HEK293 (cell line): ENCODE measurements at regions not wholly inside any gene's neighbourhood (a gene's known extent, or its start where the extent isn't known, plus 50 kb on each side); places are given as distances from the start of the nearest gene placed in this dataset.
"Not testable (repeated sequence)": the region's sequence is repeated elsewhere in the genome, so short reads cannot be mapped to it uniquely, and the experiment has no call there.

ENCODE experiments used
- CTCF ChIA-PET: fragments of 350-600 bp; formaldehyde crosslinking; extraction: SDS; loops from one replicate; lab custom pipeline; 2021; ENCODE audit warnings: antibody characterized with exemption; lab: Yijun Ruan, JAX
- POLR2A ChIA-PET: fragments of 300-600 bp; formaldehyde crosslinking; extraction: SDS; loops from one replicate; lab custom pipeline; 2020; ENCODE audit warnings: antibody characterized with exemption, inconsistent platforms; lab: Yijun Ruan, JAX
- H3K27ac ChIP-seq: fragments of 200-500 bp; sonication (Bioruptor generic); 2 replicates; pipeline ENCODE4 v1.5.1; 2014; ENCODE audit warnings: low read depth, low read length, control low read depth, inconsistent platforms; ENCODE audit errors: extremely low read depth
- H3K36me3 ChIP-seq, 2 experiments: fragments of 200-500 bp in 1 of 2; sonication (Bioruptor generic) in 1 of 2; 1 replicate in 1 of 2; 2 replicates in 1 of 2; pipeline ENCODE4 v1.5.1; 2014 to 2017; ENCODE audit warnings: inconsistent platforms in 2 of 2, low read length in 2 of 2; ENCODE audit not compliant: control insufficient read depth in 2 of 2, insufficient read depth in 1 of 2
- H3K4me1 ChIP-seq: fragments of 200-500 bp; sonication (Bioruptor generic); 2 replicates; pipeline ENCODE4 v1.5.1; 2014; ENCODE audit warnings: mild to moderate bottlenecking, low read length, inconsistent platforms; ENCODE audit not compliant: control insufficient read depth, insufficient read depth
- H3K4me3 ChIP-seq: 2 replicates; pipeline ENCODE4 v1.5.1; 2011; ENCODE audit warnings: low read depth, mild to moderate bottlenecking, control low read depth, low read length, moderate library complexity
- H3K9me3 ChIP-seq: fragments of 200-500 bp; sonication (Bioruptor generic); 2 replicates; pipeline ENCODE4 v1.5.1; 2014; ENCODE audit warnings: low read depth, low read length, inconsistent platforms; ENCODE audit not compliant: control insufficient read depth, insufficient read depth
- GLI2 ChIP-seq: fragments of 450-650 bp; formaldehyde crosslinking; IDR thresholded peaks from 2 replicates; pipeline ENCODE4; 2017; ENCODE audit warnings: missing biosample characterization, missing genetic modification characterization, low read depth, borderline replicate concordance
- IKZF3 ChIP-seq: fragments of 450-650 bp; IDR thresholded peaks from 2 replicates; pipeline ENCODE4 v1.5.0; 2018; ENCODE audit warnings: missing biosample characterization, mild to moderate bottlenecking, missing genetic modification characterization, moderate library complexity
- OSR2 ChIP-seq: fragments of 450-650 bp; formaldehyde crosslinking; IDR thresholded peaks from 2 replicates; pipeline ENCODE4 v1.5.1; 2016; ENCODE audit warnings: missing biosample characterization, missing genetic modification characterization
- SALL2 ChIP-seq: fragments of 450-650 bp; formaldehyde crosslinking; IDR thresholded peaks from 2 replicates; pipeline ENCODE4 v1.5.0; 2017; ENCODE audit warnings: missing biosample characterization, mild to moderate bottlenecking, missing genetic modification characterization, borderline replicate concordance
- ZBTB11 ChIP-seq: fragments of 450-650 bp; formaldehyde crosslinking; conservative IDR thresholded peaks from 2 replicates; pipeline ENCODE4 v1.5.1; 2016; ENCODE audit warnings: low read depth, missing biosample characterization, missing genetic modification characterization
- ZFP3 ChIP-seq: fragments of 450-650 bp; formaldehyde crosslinking; IDR thresholded peaks from 2 replicates; pipeline ENCODE4 v1.5.1; 2016; ENCODE audit warnings: low read depth, missing biosample characterization, missing genetic modification characterization
- ZNF169 ChIP-seq: fragments of 450-650 bp; formaldehyde crosslinking; IDR thresholded peaks from 2 replicates; pipeline ENCODE4 v1.5.1; 2016; ENCODE audit warnings: missing biosample characterization, missing genetic modification characterization
- ZNF184 ChIP-seq: fragments of 450-650 bp; IDR thresholded peaks from 2 replicates; pipeline ENCODE4 v1.5.1; 2018; ENCODE audit warnings: missing biosample characterization, mild to moderate bottlenecking, missing genetic modification characterization
- ZNF211 ChIP-seq: fragments of 450-650 bp; formaldehyde crosslinking; IDR thresholded peaks from 2 replicates; pipeline ENCODE4 v1.5.1; 2016; ENCODE audit warnings: low read depth, missing biosample characterization, missing genetic modification characterization
- ZNF416 ChIP-seq: fragments of 450-650 bp; formaldehyde crosslinking; IDR thresholded peaks from 2 replicates; pipeline ENCODE4 v1.5.1; 2016; ENCODE audit warnings: missing biosample characterization, missing genetic modification characterization
- ZNF426 ChIP-seq: fragments of 450-650 bp; formaldehyde crosslinking; IDR thresholded peaks from 2 replicates; pipeline ENCODE4 v1.5.1; 2017; ENCODE audit warnings: missing biosample characterization, missing genetic modification characterization, mild to moderate bottlenecking, inconsistent platforms, moderate library complexity
- ZNF501 ChIP-seq: fragments of 450-650 bp; formaldehyde crosslinking; IDR thresholded peaks from 2 replicates; pipeline ENCODE4 v1.5.1; 2016; ENCODE audit warnings: missing biosample characterization, missing genetic modification characterization
- ZNF514 ChIP-seq: fragments of 450-650 bp; formaldehyde crosslinking; IDR thresholded peaks from 2 replicates; pipeline ENCODE4 v1.5.1; 2016; ENCODE audit warnings: missing biosample characterization, missing genetic modification characterization
- ZNF549 ChIP-seq: fragments of 450-650 bp; IDR thresholded peaks from 2 replicates; pipeline ENCODE4 v1.5.1; 2018; ENCODE audit warnings: missing biosample characterization, missing genetic modification characterization, mild to moderate bottlenecking, inconsistent platforms, moderate library complexity
- ZNF560 ChIP-seq: fragments of 450-650 bp; formaldehyde crosslinking; IDR thresholded peaks from 2 replicates; pipeline ENCODE4 v1.5.1; 2017; ENCODE audit warnings: missing biosample characterization, missing genetic modification characterization, borderline replicate concordance
- ZNF639 ChIP-seq: fragments of 450-650 bp; formaldehyde crosslinking; IDR thresholded peaks from 2 replicates; pipeline ENCODE4 v1.5.1; 2016; ENCODE audit warnings: missing biosample characterization, missing genetic modification characterization
- ZNF704 ChIP-seq: fragments of 450-650 bp; formaldehyde crosslinking; IDR thresholded peaks from 2 replicates; pipeline ENCODE4 v1.5.1; 2016; ENCODE audit warnings: missing biosample characterization, missing genetic modification characterization
- ZNF837 ChIP-seq: fragments of 450-650 bp; formaldehyde crosslinking; IDR thresholded peaks from 2 replicates; pipeline ENCODE4 v1.5.1; 2016; ENCODE audit warnings: missing biosample characterization, missing genetic modification characterization

- no peaks in the 10 kb centered on the region for H3K4me1 ChIP-seq
- CTCF ChIA-PET = no interaction called here
- no peaks in the 10 kb centered on the region for H3K9me3 ChIP-seq
- no peak overlapping the region for H3K27ac ChIP-seq
- no peak for TF ChIP-seq ZNF837
- no peak for TF ChIP-seq ZFP3
- no peak for TF ChIP-seq ZNF184 (tag by site-specific recombination)
- TF ChIP-seq ZNF501 (tag by site-specific recombination) = no peak
- TF ChIP-seq ZNF211 (tag by site-specific recombination) = no peak
- TF ChIP-seq ZNF514 (tag by site-specific recombination) = no peak
- TF ChIP-seq ZNF426 (tag by site-specific recombination) = no peak
- no peak for TF ChIP-seq ZBTB11
- TF ChIP-seq ZNF704 (tag by site-specific recombination) = no peak
- TF ChIP-seq ZNF416 (tag by site-specific recombination) = no peak
- TF ChIP-seq SALL2 (tag by site-specific recombination) = no peak
- no peak for TF ChIP-seq ZNF560 (tag by site-specific recombination)
- TF ChIP-seq ZNF549 = no peak
- TF ChIP-seq ZNF639 (tag by site-specific recombination) = no peak
- TF ChIP-seq GLI2 = no peak
- no peak for TF ChIP-seq OSR2
- TF ChIP-seq ZNF169 (tag by site-specific recombination) = no peak
- no peak for TF ChIP-seq IKZF3 (tag by site-specific recombination)
- no peaks in the 10 kb centered on the region for H3K36me3 ChIP-seq
- POLR2A ChIA-PET = interaction anchor here (0.7 kb wide), 1 partner anchor 551 kb away, joined by 6 read pairs; no protein-coding TSS in a partner anchor
- H3K4me3 ChIP-seq = no peak overlapping the region
These were observed 60.6 kb upstream of the VKORC1L1 start for GRCh38 chr7:65812281-65812680.

- H3K9me3 ChIP-seq, CTCF ChIA-PET, H3K4me3 ChIP-seq, H3K36me3 ChIP-seq, H3K4me1 ChIP-seq, POLR2A ChIA-PET, H3K27ac ChIP-seq: not testable (repeated sequence)
These were observed 58.2 kb upstream of the VKORC1L1 start for GRCh38 chr7:65814556-65815167.
